ENCODE measurements at regions not wholly inside any gene's neighbourhood (a gene's known extent, or its start where the extent isn't known, plus 50 kb on each side); places are given as distances from the start of the nearest gene placed in this dataset.

DNA sequence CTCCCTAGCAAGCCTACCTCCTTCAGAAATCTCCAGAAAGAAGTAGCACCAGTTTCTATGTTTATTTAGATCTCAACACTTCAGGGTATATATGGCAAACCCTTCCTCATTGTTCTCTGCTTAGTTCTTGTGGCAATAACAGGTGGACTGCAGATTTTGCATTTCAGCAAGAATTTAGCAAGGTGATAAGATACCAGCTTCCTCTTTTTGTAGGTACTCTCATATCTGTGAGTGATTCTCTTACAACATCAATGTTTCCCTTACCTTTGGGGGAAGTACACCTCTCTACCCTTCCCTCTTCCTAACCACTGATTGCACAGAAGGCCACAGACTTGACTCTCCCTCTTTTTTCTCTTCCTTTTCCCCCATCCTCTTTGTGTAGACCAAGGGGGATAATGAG, 230.9 kb upstream of the SESN3 start:
- H3K18ac ChIP-seq (ENCODE audit: insufficient read length, low read depth, low read length), result no peak overlapping the region
- no peak overlapping the region for H2AK5ac ChIP-seq (ENCODE audit: insufficient read length, low read length)
- no peaks in the 10 kb centered on the region for H3K4me1 Mint-ChIP-seq
- no peak for DNase-seq
- no peak overlapping the region for H3K4me3 Mint-ChIP-seq
- H2BK12ac ChIP-seq (ENCODE audit: insufficient read length, low read depth, low read length), result no peak overlapping the region
- no peak overlapping the region for H3K9ac ChIP-seq (ENCODE audit: extremely low read depth, insufficient read length, low read length)
- TF ChIP-seq, protein P1, sequence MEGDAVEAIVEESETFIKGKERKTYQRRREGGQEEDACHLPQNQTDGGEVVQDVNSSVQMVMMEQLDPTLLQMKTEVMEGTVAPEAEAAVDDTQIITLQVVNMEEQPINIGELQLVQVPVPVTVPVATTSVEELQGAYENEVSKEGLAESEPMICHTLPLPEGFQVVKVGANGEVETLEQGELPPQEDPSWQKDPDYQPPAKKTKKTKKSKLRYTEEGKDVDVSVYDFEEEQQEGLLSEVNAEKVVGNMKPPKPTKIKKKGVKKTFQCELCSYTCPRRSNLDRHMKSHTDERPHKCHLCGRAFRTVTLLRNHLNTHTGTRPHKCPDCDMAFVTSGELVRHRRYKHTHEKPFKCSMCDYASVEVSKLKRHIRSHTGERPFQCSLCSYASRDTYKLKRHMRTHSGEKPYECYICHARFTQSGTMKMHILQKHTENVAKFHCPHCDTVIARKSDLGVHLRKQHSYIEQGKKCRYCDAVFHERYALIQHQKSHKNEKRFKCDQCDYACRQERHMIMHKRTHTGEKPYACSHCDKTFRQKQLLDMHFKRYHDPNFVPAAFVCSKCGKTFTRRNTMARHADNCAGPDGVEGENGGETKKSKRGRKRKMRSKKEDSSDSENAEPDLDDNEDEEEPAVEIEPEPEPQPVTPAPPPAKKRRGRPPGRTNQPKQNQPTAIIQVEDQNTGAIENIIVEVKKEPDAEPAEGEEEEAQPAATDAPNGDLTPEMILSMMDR (conservative IDR thresholded peaks at IDR 0.05), result no peak
- H2BK5ac ChIP-seq (ENCODE audit: insufficient read length, low read length), result no peak overlapping the region
- H3K56ac ChIP-seq (ENCODE audit: insufficient read length, low read depth, low read length), result no peak overlapping the region
- H4K8ac ChIP-seq (replicated peaks; ENCODE audit: insufficient read length, low read depth, low read length), result no peak overlapping the region
- H3K9me3 Mint-ChIP-seq, result no peaks in the 10 kb centered on the region
- no peaks in the 10 kb centered on the region for H3K79me1 ChIP-seq (ENCODE audit: insufficient read depth, low read depth, low read length, poor library complexity, severe bottlenecking)
- no peaks in the 10 kb centered on the region for H4K20me1 ChIP-seq (ENCODE audit: control insufficient read depth, insufficient read depth, insufficient read length)
- H2BK120ac ChIP-seq (ENCODE audit: low read depth, low read length, poor library complexity, severe bottlenecking), result no peak overlapping the region
- no peak overlapping the region for H4K91ac ChIP-seq (ENCODE audit: insufficient read length, low read depth, low read length)
- H3K9me3 ChIP-seq (ENCODE audit: control insufficient read depth, low read depth, low read length), result no peaks in the 10 kb centered on the region
- H2BK20ac ChIP-seq (ENCODE audit: low read depth, low read length, poor library complexity, severe bottlenecking), result no peak overlapping the region
- H2BK15ac ChIP-seq (ENCODE audit: low read depth, low read length), result no peak overlapping the region
- no peak overlapping the region for H3K4me2 ChIP-seq (ENCODE audit: insufficient read depth, insufficient read length, low read length)
- H3K23ac ChIP-seq (ENCODE audit: insufficient read length, low read depth, low read length), result no peak overlapping the region
- H3K4ac ChIP-seq (ENCODE audit: low read depth, low read length), result no peak overlapping the region
- H3K36me3 Mint-ChIP-seq (ENCODE audit: insufficient read depth in 1 of 3, low read depth in 3 of 3), result no peaks in the 10 kb centered on the region; a peak in 1 of 7 replicates
- H3K27me3 Mint-ChIP-seq (ENCODE audit: low read depth), result peaks cover 3% of the 10 kb centered on the region
- H3K4me1 ChIP-seq (ENCODE audit: insufficient read depth, low read length), result no peaks in the 10 kb centered on the region
- no peak overlapping the region for H3K14ac ChIP-seq (ENCODE audit: insufficient read depth, low read length)
- no peak overlapping the region for H2AFZ ChIP-seq (ENCODE audit: low read length)
- no peak overlapping the region for H4K5ac ChIP-seq (ENCODE audit: insufficient read length, low read depth, low read length)
- H3K27ac ChIP-seq (ENCODE audit: insufficient read length, low read depth, low read length), result no peak overlapping the region
- no peak overlapping the region for H3K27ac Mint-ChIP-seq
- H3K27me3 ChIP-seq (ENCODE audit: insufficient read depth, low read length), result no peaks in the 10 kb centered on the region
- H3T11ph ChIP-seq (ENCODE audit: low read length), result no peak overlapping the region
- H3K23me2 ChIP-seq (ENCODE audit: insufficient read length, low read depth, low read length, poor library complexity, severe bottlenecking), result no peaks in the 10 kb centered on the region
- no peaks in the 10 kb centered on the region for H3K79me2 ChIP-seq (ENCODE audit: insufficient read depth, low read length)
